Hematopoietic multipotent progenitor cell treated with erythropoietin and hydrocortisone succinate and interleukin-3 and kit ligand, for 6 days (in vitro differentiated cells): ENCODE measurements at regions not wholly inside any gene's neighbourhood (a gene's known extent, or its start where the extent isn't known, plus 50 kb on each side); places are given as distances from the start of the nearest gene placed in this dataset.
A peak's percentile ranks its signal among the peaks of the same experiment; 100 is the strongest.
"Not testable (repeated sequence)": the region's sequence is repeated elsewhere in the genome, so short reads cannot be mapped to it uniquely, and the experiment has no call there.

ENCODE experiments used
- DNase-seq: peaks from one replicate; pipeline ENCODE4 v3.0.0-alpha.2; 2015

- DNase-seq: no peak
Observed at GRCh38 chr12:131192951-131193350, 239.2 kb downstream of the ADGRD1 start.

DNA sequence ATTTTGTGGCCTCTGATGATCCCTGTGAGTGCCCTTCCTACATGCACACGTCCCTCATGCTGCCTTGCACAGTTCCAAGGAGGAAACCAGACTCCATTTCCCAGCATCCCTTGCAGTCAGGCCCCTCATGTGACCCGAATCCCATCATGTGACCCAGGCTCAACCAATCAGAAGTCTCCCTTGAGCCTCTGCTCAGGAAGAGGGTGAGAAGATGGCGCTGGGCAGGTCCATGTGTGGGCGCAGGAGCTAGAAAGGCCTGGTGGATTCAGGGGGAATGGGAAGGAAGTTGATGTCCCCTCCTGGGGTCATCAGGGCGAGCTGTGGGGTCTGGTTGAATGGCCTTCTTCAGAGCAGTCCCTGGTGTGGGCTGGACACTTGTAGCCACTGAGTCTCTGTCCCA lies 240.5 kb downstream of the ADGRD1 start:
- peak; percentile 22 for DNase-seq

DNA sequence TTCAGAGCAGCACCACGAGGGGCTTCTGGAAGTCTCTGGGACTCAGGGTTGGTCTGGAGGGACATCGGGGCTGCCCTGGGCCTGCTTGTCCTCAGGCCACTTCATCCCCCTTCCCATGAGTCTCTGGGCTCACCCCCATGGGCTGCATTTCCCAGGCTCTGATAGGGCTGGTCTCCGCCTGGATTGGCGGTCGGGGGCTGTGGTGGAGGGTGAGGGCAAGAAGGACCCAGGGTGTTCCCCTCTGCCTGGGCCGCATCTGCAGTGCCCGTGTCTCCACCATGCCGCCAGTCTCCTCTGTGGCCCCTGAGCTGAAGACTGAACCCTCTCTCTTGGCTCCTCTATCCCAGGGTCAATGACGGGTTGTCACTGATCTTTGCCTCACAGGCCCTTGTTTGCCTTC lies 242.1 kb downstream of the ADGRD1 start:
- no peak for DNase-seq

- DNase-seq: no peak
Observed at GRCh38 chr12:131196220-131196619, 242.5 kb downstream of the ADGRD1 start.

- DNase-seq: no peak
Observed at GRCh38 chr12:131197490-131197889, 243.8 kb downstream of the ADGRD1 start.

DNA sequence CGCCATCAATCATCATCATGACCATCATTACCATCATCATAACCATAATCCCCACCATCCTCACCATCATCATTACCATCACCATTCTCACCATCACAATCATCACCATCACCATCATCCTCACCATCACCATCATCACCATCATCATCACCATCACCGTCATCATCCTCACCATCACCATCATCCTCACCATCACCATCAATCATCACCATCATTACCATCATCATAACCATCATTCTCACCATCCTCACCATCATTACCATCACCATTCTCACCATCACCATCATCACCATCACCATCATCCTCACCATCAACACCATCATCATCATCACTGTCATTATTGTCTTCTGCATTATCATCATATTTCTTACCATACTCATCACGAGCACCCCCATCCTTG lies 245.5 kb downstream of the ADGRD1 start:
- DNase-seq: no peak

DNA sequence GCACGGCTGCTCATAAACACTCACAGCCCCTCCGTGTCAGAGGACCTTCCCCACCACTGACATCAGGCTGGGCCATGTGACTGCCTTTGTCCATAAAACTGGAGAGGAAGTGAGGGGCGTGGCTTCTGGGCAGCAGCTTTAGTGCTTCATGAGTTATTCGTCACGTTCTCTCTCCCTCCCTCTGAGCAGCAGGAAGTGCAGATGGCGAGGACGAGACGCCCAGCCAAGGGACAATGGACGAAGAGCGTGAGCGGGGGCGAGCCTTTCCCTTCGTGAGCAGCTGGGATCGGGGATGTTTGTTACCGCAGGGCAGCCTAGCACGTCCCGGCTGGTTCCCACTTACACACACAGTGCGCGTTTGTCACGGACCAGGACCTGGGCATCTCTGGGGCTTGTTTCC lies 248.2 kb downstream of the ADGRD1 start:
- DNase-seq: not testable (repeated sequence)

DNA sequence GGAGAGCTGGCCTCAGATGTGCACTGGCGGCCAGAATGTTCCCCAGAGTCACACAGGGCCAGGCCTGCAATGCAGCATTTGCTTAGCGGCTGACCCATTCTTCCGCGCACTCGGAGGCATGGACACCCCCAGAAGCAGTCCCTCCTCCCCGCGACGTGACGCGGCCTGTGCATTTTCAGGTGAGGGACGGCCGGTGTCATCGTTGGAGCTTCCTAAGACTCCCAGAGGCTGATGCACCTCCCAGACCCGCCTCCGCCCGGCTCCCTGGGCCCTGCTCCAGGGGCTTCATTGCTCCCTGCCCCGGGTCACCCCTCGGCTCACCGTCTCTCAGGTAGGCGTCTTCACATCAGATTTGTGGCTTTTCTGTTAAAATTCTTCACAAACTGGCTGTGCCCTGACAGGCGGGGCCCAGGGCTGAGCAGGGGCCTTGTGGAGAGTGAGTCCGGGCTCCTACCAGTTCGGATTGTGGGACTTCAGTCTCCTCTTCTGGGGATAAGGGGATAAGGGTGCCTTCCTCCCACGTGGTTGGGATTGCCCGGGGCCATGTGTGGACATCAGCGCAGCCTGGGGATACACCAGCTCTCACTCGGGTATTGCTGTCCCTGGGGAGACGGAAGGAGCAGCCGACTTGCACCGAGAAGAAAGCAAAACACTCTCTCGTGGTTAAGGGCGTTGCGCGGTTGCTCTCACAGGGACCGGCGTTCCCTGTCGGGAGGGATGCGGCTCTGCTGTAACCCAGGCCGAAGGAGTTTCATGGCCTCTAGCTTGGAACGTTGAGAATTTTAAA lies 249.1 kb downstream of the ADGRD1 start:
- DNase-seq: no peak

GRCh38 chr12:131203666-131204415 lies 250.1 kb downstream of the ADGRD1 start:
- no peak for DNase-seq

GRCh38 chr12:131204416-131205274 lies 250.9 kb downstream of the ADGRD1 start:
- no peak for DNase-seq

GRCh38 chr12:131205275-131205933 lies 251.7 kb downstream of the ADGRD1 start:
- not testable (repeated sequence) for DNase-seq

DNA sequence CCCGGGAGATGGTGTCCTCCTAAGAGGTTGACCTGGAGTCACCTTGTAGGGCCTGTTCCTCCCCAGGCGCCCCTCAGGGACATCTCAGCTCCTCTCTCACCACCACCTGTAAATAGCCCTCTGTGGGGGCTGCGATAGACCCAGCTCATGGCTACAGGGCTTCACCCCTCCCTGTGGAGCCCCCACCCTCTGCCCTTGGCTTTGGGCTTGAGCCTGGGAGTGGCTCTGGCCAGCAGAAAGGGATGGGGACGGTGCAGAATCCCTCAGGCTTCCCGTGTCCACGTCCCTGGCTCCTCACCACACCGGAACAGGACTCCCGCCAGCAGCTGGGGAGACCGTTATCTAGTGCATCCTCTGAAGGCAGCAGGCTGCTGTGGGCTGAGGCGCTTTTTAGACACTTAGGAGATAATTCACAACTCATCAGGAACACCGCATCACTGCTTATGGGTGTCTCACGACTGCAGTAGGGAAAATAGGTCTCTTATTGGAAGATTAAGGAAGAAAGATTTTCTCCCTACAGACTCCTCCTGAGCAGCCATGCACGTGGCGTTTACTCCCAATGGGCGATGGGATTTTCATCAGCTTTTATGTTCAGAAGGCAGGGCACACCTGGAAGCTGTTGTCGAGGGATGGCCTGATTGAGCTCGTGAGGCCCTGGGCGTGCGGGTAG lies 253.1 kb downstream of the ADGRD1 start:
- not testable (repeated sequence) for DNase-seq

DNA sequence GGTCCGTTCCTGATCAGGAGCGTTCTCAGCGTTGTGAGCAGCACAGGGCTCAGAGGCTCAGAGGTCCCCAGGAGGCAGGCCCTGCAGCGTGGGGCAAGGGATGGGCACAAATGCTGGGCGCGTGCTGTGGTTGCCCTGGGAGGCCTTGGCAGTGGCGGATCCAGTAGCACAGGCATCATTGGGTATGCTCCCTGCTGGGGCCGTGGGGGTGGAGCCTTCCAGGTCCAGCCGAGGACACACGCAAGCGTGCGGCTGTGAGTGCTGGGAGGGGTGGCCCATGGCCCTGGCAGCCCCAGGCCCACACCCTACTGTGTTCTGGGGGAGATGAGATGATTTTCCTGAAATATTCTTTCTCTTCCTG lies 253.6 kb downstream of the ADGRD1 start:
- not testable (repeated sequence) for DNase-seq

DNA sequence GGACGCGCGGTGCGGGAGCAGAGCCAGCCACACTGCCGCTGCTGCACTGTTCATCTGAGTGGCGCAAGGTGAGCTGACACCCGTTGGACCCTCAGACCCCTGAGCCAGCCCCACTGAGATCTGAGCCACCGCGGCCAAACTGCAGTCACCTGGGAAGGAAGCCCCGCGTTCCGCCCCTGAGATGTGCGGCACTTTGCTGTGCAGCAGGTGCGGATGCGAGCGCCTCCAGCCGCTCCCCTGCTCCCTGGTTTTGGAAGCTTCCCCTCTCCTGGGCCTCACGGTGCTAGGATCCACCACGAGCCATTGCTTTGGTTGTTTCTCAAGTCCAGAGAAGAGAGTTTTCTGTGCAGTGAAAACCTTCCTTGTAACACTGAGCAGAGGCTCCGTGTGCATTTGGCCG lies 254.1 kb downstream of the ADGRD1 start:
- not testable (repeated sequence) for DNase-seq

- no peak for DNase-seq
Observed at GRCh38 chr12:131208425-131208824, 254.7 kb downstream of the ADGRD1 start.

GRCh38 chr12:131209082-131210070 lies 255.7 kb downstream of the ADGRD1 start:
- DNase-seq: no peak

- DNase-seq: no peak
Observed at GRCh38 chr12:131210506-131211339, 257.0 kb downstream of the ADGRD1 start.

- DNase-seq: no peak
Observed at GRCh38 chr12:131211340-131211938, 257.7 kb downstream of the ADGRD1 start.

- no peak for DNase-seq
Observed at GRCh38 chr12:131213896-131214442, 260.3 kb downstream of the ADGRD1 start.
